Panc1 (cell line): ENCODE measurements at regions not wholly inside any gene's neighbourhood (a gene's known extent, or its start where the extent isn't known, plus 50 kb on each side); places are given as distances from the start of the nearest gene placed in this dataset.

Experiments used
- ATAC-seq: fragments of 200-7000 bp; cut with Tn5 transposase; 2 replicates; pipeline ENCODE4 v1.9.1; 2020; ENCODE audit warnings: mild to moderate bottlenecking, moderate library complexity
- BruUV-seq: library from RNA; stranded (reverse); fragments of 400-500 nt; replicated peaks from 2 replicates; lab custom pipeline; 2021; lab: Mats Ljungman, UMichigan
- CTCF ChIA-PET: fragments of 300-600 bp; sonication (Branson Sonifier 250); formaldehyde crosslinking; loops from one replicate; lab custom pipeline; 2022; ENCODE audit warnings: antibody characterized with exemption; lab: Charles Lee
- POLR2A ChIA-PET: fragments of 300-600 bp; sonication (Branson Sonifier 250); formaldehyde crosslinking; loops from one replicate; lab custom pipeline; 2022; ENCODE audit warnings: antibody characterized with exemption; lab: Charles Lee
- DNase-seq: peaks from one replicate; pipeline ENCODE4 v3.0.0-alpha.2; 2010; ENCODE audit warnings: low read depth, low spot score
- H3K27ac ChIP-seq: 2 replicates; pipeline ENCODE4 v1.5.1; 2011; ENCODE audit warnings: mild to moderate bottlenecking, low read length, inconsistent platforms
- H3K27me3 ChIP-seq: fragments of 200-500 bp; sonication (Bioruptor generic); 2 replicates; pipeline ENCODE4 v1.6.0; 2014; ENCODE audit warnings: low read length, inconsistent platforms; ENCODE audit not compliant: control insufficient read depth, insufficient read depth
- H3K36me3 ChIP-seq: fragments of 200-500 bp; sonication (Bioruptor generic); 2 replicates; pipeline ENCODE4 v1.5.1; 2014; ENCODE audit warnings: inconsistent platforms, mild to moderate bottlenecking, low read length, moderate library complexity; ENCODE audit not compliant: control insufficient read depth, insufficient read depth
- H3K4me1 ChIP-seq: 2 replicates; pipeline ENCODE4 v1.5.1; 2011; ENCODE audit warnings: inconsistent platforms, mild to moderate bottlenecking, low read length, moderate library complexity; ENCODE audit not compliant: control insufficient read depth, insufficient read depth
- H3K4me3 ChIP-seq, 2 experiments: 2 replicates each; pipeline ENCODE4 v1.5.1; 2011 to 2012; ENCODE audit warnings: low read depth in 2 of 2, low read length in 2 of 2, mild to moderate bottlenecking in 2 of 2, inconsistent platforms in 1 of 2, moderate library complexity in 1 of 2
- H3K9me3 ChIP-seq: fragments of 200-500 bp; sonication (Bioruptor generic); 2 replicates; pipeline ENCODE4 v1.5.1; 2014; ENCODE audit warnings: low read depth, mild to moderate bottlenecking, inconsistent platforms, low read length, moderate library complexity; ENCODE audit not compliant: control insufficient read depth, insufficient read depth
- CTCF ChIP-seq: fragments of 450-650 bp; IDR thresholded peaks from 2 replicates; pipeline ENCODE4 v1.5.1; 2017; ENCODE audit warnings: mild to moderate bottlenecking
- POLR2AphosphoS5 ChIP-seq: IDR thresholded peaks from 2 replicates; pipeline ENCODE4 v1.6.1; 2012; ENCODE audit warnings: mild to moderate bottlenecking, low read depth, low read length, moderate library complexity
- REST ChIP-seq, 2 experiments: IDR thresholded peaks; 2 replicates each; pipeline ENCODE4 v1.6.1; 2011 to 2012; ENCODE audit warnings: low read depth in 2 of 2, control low read depth in 1 of 2, low read length in 1 of 2, mild to moderate bottlenecking in 1 of 2, moderate library complexity in 1 of 2; ENCODE audit not compliant: insufficient read depth in 1 of 2
- SIN3A ChIP-seq: IDR thresholded peaks from 2 replicates; pipeline ENCODE4 v1.6.1; 2012; ENCODE audit warnings: low read depth, mild to moderate bottlenecking, low read length, moderate library complexity, borderline replicate concordance; ENCODE audit not compliant: insufficient read depth
- TCF7L2 ChIP-seq: IDR thresholded peaks from 2 replicates; pipeline ENCODE4 v1.6.1; 2011; ENCODE audit warnings: mild to moderate bottlenecking, low read depth, low read length, inconsistent platforms
- in situ Hi-C: cut with HindIII; loops from 2 replicates; pipeline ENCODE4 v1.10.0; 2016; ENCODE audit warnings: low sequenced_read_pairs, low pct_unique_long_range_greater_than_20kb
- intact Hi-C: fragments of 100-400 bp; cut with micrococcal nuclease; formaldehyde crosslinking; loops from one replicate; pipeline ENCODE4 v1.10.0; 2022; ENCODE audit not compliant: unreplicated experiment

GRCh38 chr2:8405334-8405733 is 276.5 kb upstream of the ID2 start:
- H3K27ac ChIP-seq: no peak overlapping the region
- no peaks in the 10 kb centered on the region for H3K36me3 ChIP-seq
- no peaks in the 10 kb centered on the region for H3K27me3 ChIP-seq
- in situ Hi-C loops (no loop called here), intact Hi-C loops (no loop called here)
- BruUV-seq: no TSS peak
- POLR2A ChIA-PET: no interaction called here
- no peaks in the 10 kb centered on the region for H3K9me3 ChIP-seq
- ATAC-seq (no peak), DNase-seq (no peak)
- H3K4me3 ChIP-seq: no peak overlapping the region
- CTCF ChIA-PET: no interaction called here
- H3K4me1 ChIP-seq: no peaks in the 10 kb centered on the region
- TF ChIP-seq REST (IDR thresholded peaks at IDR 0.05; ENCODE audit: insufficient read depth in 1 of 2, low read depth in 2 of 2, low read length in 1 of 2): no peak
- no peak for TF ChIP-seq POLR2AphosphoS5
- TF ChIP-seq CTCF: no peak
- no peak for TF ChIP-seq SIN3A
- TF ChIP-seq TCF7L2: no peak

GRCh38 chr2:8406271-8406670 is 275.6 kb upstream of the ID2 start:
- no peak overlapping the region for H3K27ac ChIP-seq
- no peak overlapping the region for H3K4me3 ChIP-seq
- H3K27me3 ChIP-seq: no peaks in the 10 kb centered on the region
- intact Hi-C loops (no loop called here), in situ Hi-C loops (no loop called here)
- ChIA-PET CTCF (no interaction called here), POLR2A (no interaction called here)
- no peaks in the 10 kb centered on the region for H3K4me1 ChIP-seq
- TF ChIP-seq SIN3A: no peak
- TF ChIP-seq TCF7L2: no peak
- no peak for TF ChIP-seq CTCF
- no peak for TF ChIP-seq REST (IDR thresholded peaks at IDR 0.05; ENCODE audit: insufficient read depth in 1 of 2, low read depth in 2 of 2, low read length in 1 of 2)
- TF ChIP-seq POLR2AphosphoS5: no peak
- BruUV-seq: no TSS peak
- no peaks in the 10 kb centered on the region for H3K36me3 ChIP-seq
- no peak for ATAC-seq
- no peak for DNase-seq
- H3K9me3 ChIP-seq: no peaks in the 10 kb centered on the region
